Immature natural killer cell (primary cell): ENCODE measurements at regions not wholly inside any gene's neighbourhood (a gene's known extent, or its start where the extent isn't known, plus 50 kb on each side); places are given as distances from the start of the nearest gene placed in this dataset.

Experiments
- DNase-seq, 3 donors: peaks; one replicate each; pipeline ENCODE4 v3.0.0; 2022; ENCODE audit warnings: mixed read lengths in 1 of 3
- H3K27ac Mint-ChIP-seq, 6 donors: one replicate each; pipeline ENCODE4 v1.8.0; 2020; ENCODE audit warnings: mixed read lengths in 6 of 6, mild to moderate bottlenecking in 5 of 6, inconsistent platforms in 4 of 6, moderate library complexity in 3 of 6
- H3K27me3 Mint-ChIP-seq, 3 donors: one replicate each; pipeline ENCODE4 v1.8.0; 2020 to 2021; ENCODE audit warnings: low read depth in 3 of 3, mild to moderate bottlenecking in 3 of 3, mixed read lengths in 3 of 3, moderate library complexity in 3 of 3, inconsistent platforms in 1 of 3
- H3K36me3 Mint-ChIP-seq, 3 donors: one replicate each; pipeline ENCODE4 v1.8.0; 2020; ENCODE audit warnings: mixed read lengths in 3 of 3, inconsistent platforms in 2 of 3, mild to moderate bottlenecking in 2 of 3
- H3K4me1 Mint-ChIP-seq, 2 donors: one replicate each; pipeline ENCODE4 v1.8.0; 2020; ENCODE audit warnings: inconsistent platforms in 2 of 2, mild to moderate bottlenecking in 2 of 2, mixed read lengths in 2 of 2, moderate library complexity in 1 of 2
- H3K4me3 Mint-ChIP-seq, 5 donors: one replicate each; pipeline ENCODE4 v1.8.0; 2020; ENCODE audit warnings: mild to moderate bottlenecking in 5 of 5, mixed read lengths in 5 of 5, inconsistent platforms in 3 of 5, moderate library complexity in 3 of 5
- H3K9me3 Mint-ChIP-seq, 6 donors: one replicate each; pipeline ENCODE4 v1.8.0; 2020; ENCODE audit warnings: mild to moderate bottlenecking in 6 of 6, mixed read lengths in 6 of 6, inconsistent platforms in 4 of 6, moderate library complexity in 3 of 6

- DNase-seq: no peak
- Mint-ChIP-seq H3K27me3 (no peaks in the 10 kb centered on the region), H3K9me3 (peaks cover 0 to 6% (median 2%) of the 10 kb centered on the region in 6 donors), H3K4me1 (no peaks in the 10 kb centered on the region), H3K36me3 (no peaks in the 10 kb centered on the region), H3K27ac (no peak overlapping the region), H3K4me3 (no peak overlapping the region)
Observed at GRCh38 chr2:167491788-167492187, 603.5 kb downstream of the XIRP2 start.

- peaks cover 0 to 6% (median 2%) of the 10 kb centered on the region in 6 donors for H3K9me3 Mint-ChIP-seq
- H3K4me3 Mint-ChIP-seq: no peak overlapping the region
- DNase-seq: no peak
- H3K27ac Mint-ChIP-seq: no peak overlapping the region
- H3K27me3 Mint-ChIP-seq: no peaks in the 10 kb centered on the region
- no peaks in the 10 kb centered on the region for H3K36me3 Mint-ChIP-seq
- H3K4me1 Mint-ChIP-seq: no peaks in the 10 kb centered on the region
Observed at GRCh38 chr2:167490455-167490854, 602.2 kb downstream of the XIRP2 start.

GRCh38 chr2:167489325-167489724, 601.0 kb downstream of the XIRP2 start:
- no peak overlapping the region for H3K27ac Mint-ChIP-seq
- H3K4me3 Mint-ChIP-seq: no peak overlapping the region
- H3K36me3 Mint-ChIP-seq: no peaks in the 10 kb centered on the region
- DNase-seq: no peak
- no peaks in the 10 kb centered on the region for H3K4me1 Mint-ChIP-seq
- peaks cover 0 to 6% (median 2%) of the 10 kb centered on the region in 6 donors for H3K9me3 Mint-ChIP-seq
- H3K27me3 Mint-ChIP-seq: no peaks in the 10 kb centered on the region

GRCh38 chr2:167487728-167488127, 599.4 kb downstream of the XIRP2 start:
- no peak overlapping the region for H3K4me3 Mint-ChIP-seq
- H3K27ac Mint-ChIP-seq: no peak overlapping the region
- H3K4me1 Mint-ChIP-seq: no peaks in the 10 kb centered on the region
- H3K36me3 Mint-ChIP-seq: no peaks in the 10 kb centered on the region
- peaks cover 0 to 7% (median 4%) of the 10 kb centered on the region in 6 donors for H3K9me3 Mint-ChIP-seq
- no peaks in the 10 kb centered on the region for H3K27me3 Mint-ChIP-seq
- DNase-seq: no peak

- Mint-ChIP-seq H3K27ac (no peak overlapping the region), H3K4me3 (no peak overlapping the region), H3K36me3 (no peaks in the 10 kb centered on the region), H3K4me1 (no peaks in the 10 kb centered on the region), H3K9me3 (peaks cover 0 to 5% (median 3%) of the 10 kb centered on the region in 6 donors), H3K27me3 (no peaks in the 10 kb centered on the region)
- DNase-seq: no peak
Observed at GRCh38 chr2:167484875-167485274, 596.6 kb downstream of the XIRP2 start.

GRCh38 chr2:167480986-167481309, 592.7 kb downstream of the XIRP2 start:
- H3K27ac Mint-ChIP-seq: no peak overlapping the region
- DNase-seq: no peak
- no peaks in the 10 kb centered on the region for H3K27me3 Mint-ChIP-seq
- no peak overlapping the region for H3K4me3 Mint-ChIP-seq
- no peaks in the 10 kb centered on the region for H3K4me1 Mint-ChIP-seq
- no peaks in the 10 kb centered on the region for H3K36me3 Mint-ChIP-seq
- H3K9me3 Mint-ChIP-seq: peaks cover 0 to 5% (median 2%) of the 10 kb centered on the region in 6 donors

- Mint-ChIP-seq H3K4me3 (no peak overlapping the region), H3K27me3 (no peaks in the 10 kb centered on the region), H3K9me3 (peaks cover 0 to 5% (median 2%) of the 10 kb centered on the region in 6 donors), H3K4me1 (no peaks in the 10 kb centered on the region), H3K27ac (no peak overlapping the region), H3K36me3 (no peaks in the 10 kb centered on the region)
- no peak for DNase-seq
Observed at GRCh38 chr2:167480232-167480985, 592.1 kb downstream of the XIRP2 start.

- H3K9me3 Mint-ChIP-seq: peaks cover 0 to 5% (median 1%) of the 10 kb centered on the region in 6 donors
- H3K4me3 Mint-ChIP-seq: no peak overlapping the region
- H3K36me3 Mint-ChIP-seq: no peaks in the 10 kb centered on the region
- no peaks in the 10 kb centered on the region for H3K4me1 Mint-ChIP-seq
- H3K27ac Mint-ChIP-seq: no peak overlapping the region
- no peaks in the 10 kb centered on the region for H3K27me3 Mint-ChIP-seq
- DNase-seq: no peak
Observed at GRCh38 chr2:167478196-167478595, 589.9 kb downstream of the XIRP2 start.

- no peak for DNase-seq
- no peaks in the 10 kb centered on the region for H3K36me3 Mint-ChIP-seq
- no peak overlapping the region for H3K4me3 Mint-ChIP-seq
- H3K4me1 Mint-ChIP-seq: no peaks in the 10 kb centered on the region
- no peaks in the 10 kb centered on the region for H3K27me3 Mint-ChIP-seq
- H3K27ac Mint-ChIP-seq: no peak overlapping the region
- peaks cover 0 to 2% (median 0%) of the 10 kb centered on the region in 6 donors for H3K9me3 Mint-ChIP-seq
Observed at GRCh38 chr2:167475791-167476190, 587.5 kb downstream of the XIRP2 start.

GRCh38 chr2:167471734-167472133, 583.5 kb downstream of the XIRP2 start:
- no peaks in the 10 kb centered on the region for H3K4me1 Mint-ChIP-seq
- H3K27ac Mint-ChIP-seq: no peak overlapping the region
- no peaks in the 10 kb centered on the region for H3K27me3 Mint-ChIP-seq
- DNase-seq: no peak
- no peak overlapping the region for H3K4me3 Mint-ChIP-seq
- peaks cover 0 to 2% (median 0%) of the 10 kb centered on the region in 6 donors for H3K9me3 Mint-ChIP-seq
- H3K36me3 Mint-ChIP-seq: no peaks in the 10 kb centered on the region

GRCh38 chr2:167471332-167471731, 583.1 kb downstream of the XIRP2 start:
- no peak for DNase-seq
- H3K27me3 Mint-ChIP-seq: no peaks in the 10 kb centered on the region
- H3K9me3 Mint-ChIP-seq: peaks cover 0 to 2% (median 0%) of the 10 kb centered on the region in 6 donors
- H3K4me1 Mint-ChIP-seq: no peaks in the 10 kb centered on the region
- no peak overlapping the region for H3K27ac Mint-ChIP-seq
- no peaks in the 10 kb centered on the region for H3K36me3 Mint-ChIP-seq
- no peak overlapping the region for H3K4me3 Mint-ChIP-seq

GRCh38 chr2:167462379-167462778, 574.1 kb downstream of the XIRP2 start:
- Mint-ChIP-seq H3K9me3 (peaks cover under 1 to 26% (median 16%) of the 10 kb centered on the region in 6 donors), H3K27ac (no peak overlapping the region), H3K4me1 (no peaks in the 10 kb centered on the region), H3K27me3 (no peaks in the 10 kb centered on the region), H3K4me3 (no peak overlapping the region), H3K36me3 (peaks cover 0 to 6% (median 0%) of the 10 kb centered on the region in 3 donors)
- DNase-seq: no peak

- H3K4me3 Mint-ChIP-seq: no peak overlapping the region
- H3K27ac Mint-ChIP-seq: no peak overlapping the region
- peaks cover 0 to 5% (median 3%) of the 10 kb centered on the region in 3 donors for H3K36me3 Mint-ChIP-seq
- no peak for DNase-seq
- H3K9me3 Mint-ChIP-seq: peaks cover 18 to 57% (median 25%) of the 10 kb centered on the region in 6 donors
- H3K4me1 Mint-ChIP-seq: no peaks in the 10 kb centered on the region
- H3K27me3 Mint-ChIP-seq: no peaks in the 10 kb centered on the region
Observed at GRCh38 chr2:167454036-167454435, 565.8 kb downstream of the XIRP2 start.

- no peak for DNase-seq
- Mint-ChIP-seq H3K4me3 (no peak overlapping the region), H3K4me1 (no peaks in the 10 kb centered on the region), H3K27me3 (peaks cover 0 to 1% (median 0%) of the 10 kb centered on the region in 3 donors), H3K36me3 (peaks cover 0 to 5% (median 3%) of the 10 kb centered on the region in 3 donors), H3K27ac (no peak overlapping the region), H3K9me3 (peaks cover 15 to 66% (median 27%) of the 10 kb centered on the region in 6 donors)
Observed at GRCh38 chr2:167451496-167452289, 563.4 kb downstream of the XIRP2 start.
